HEK293 (cell line): ENCODE measurements at regions not wholly inside any gene's neighbourhood (a gene's known extent, or its start where the extent isn't known, plus 50 kb on each side); places are given as distances from the start of the nearest gene placed in this dataset.

Source experiments
- CTCF ChIA-PET: fragments of 350-600 bp; formaldehyde crosslinking; extraction: SDS; loops from one replicate; lab custom pipeline; 2021; ENCODE audit warnings: antibody characterized with exemption; lab: Yijun Ruan, JAX
- POLR2A ChIA-PET: fragments of 300-600 bp; formaldehyde crosslinking; extraction: SDS; loops from one replicate; lab custom pipeline; 2020; ENCODE audit warnings: antibody characterized with exemption, inconsistent platforms; lab: Yijun Ruan, JAX
- H3K27ac ChIP-seq: fragments of 200-500 bp; sonication (Bioruptor generic); 2 replicates; pipeline ENCODE4 v1.5.1; 2014; ENCODE audit warnings: low read depth, low read length, control low read depth, inconsistent platforms; ENCODE audit errors: extremely low read depth
- H3K36me3 ChIP-seq, 2 experiments: fragments of 200-500 bp in 1 of 2; sonication (Bioruptor generic) in 1 of 2; 1 replicate in 1 of 2; 2 replicates in 1 of 2; pipeline ENCODE4 v1.5.1; 2014 to 2017; ENCODE audit warnings: inconsistent platforms in 2 of 2, low read length in 2 of 2; ENCODE audit not compliant: control insufficient read depth in 2 of 2, insufficient read depth in 1 of 2
- H3K4me1 ChIP-seq: fragments of 200-500 bp; sonication (Bioruptor generic); 2 replicates; pipeline ENCODE4 v1.5.1; 2014; ENCODE audit warnings: mild to moderate bottlenecking, low read length, inconsistent platforms; ENCODE audit not compliant: control insufficient read depth, insufficient read depth
- H3K4me3 ChIP-seq: 2 replicates; pipeline ENCODE4 v1.5.1; 2011; ENCODE audit warnings: low read depth, mild to moderate bottlenecking, control low read depth, low read length, moderate library complexity
- H3K9me3 ChIP-seq: fragments of 200-500 bp; sonication (Bioruptor generic); 2 replicates; pipeline ENCODE4 v1.5.1; 2014; ENCODE audit warnings: low read depth, low read length, inconsistent platforms; ENCODE audit not compliant: control insufficient read depth, insufficient read depth
- EGR2 ChIP-seq: fragments of 450-650 bp; formaldehyde crosslinking; IDR thresholded peaks from 2 replicates; pipeline ENCODE4 v1.5.1; 2016; ENCODE audit warnings: low read depth, missing biosample characterization, missing genetic modification characterization
- FEZF1 ChIP-seq: fragments of 450-650 bp; formaldehyde crosslinking; IDR thresholded peaks from 2 replicates; pipeline ENCODE4 v1.5.1; 2016; ENCODE audit warnings: missing biosample characterization, missing genetic modification characterization
- GLI4 ChIP-seq: fragments of 450-650 bp; formaldehyde crosslinking; IDR thresholded peaks from 2 replicates; pipeline ENCODE4 v1.5.1; 2016; ENCODE audit warnings: missing biosample characterization, missing genetic modification characterization
- GLIS1 ChIP-seq: fragments of 450-650 bp; formaldehyde crosslinking; IDR thresholded peaks from 2 replicates; pipeline ENCODE4 v1.5.1; 2016; ENCODE audit warnings: missing biosample characterization, missing genetic modification characterization
- IKZF3 ChIP-seq: fragments of 450-650 bp; IDR thresholded peaks from 2 replicates; pipeline ENCODE4 v1.5.0; 2018; ENCODE audit warnings: missing biosample characterization, mild to moderate bottlenecking, missing genetic modification characterization, moderate library complexity
- MYNN ChIP-seq: fragments of 450-650 bp; formaldehyde crosslinking; IDR thresholded peaks from 2 replicates; pipeline ENCODE4 v1.5.1; 2016; ENCODE audit warnings: missing biosample characterization, missing genetic modification characterization, borderline replicate concordance
- MZF1 ChIP-seq: fragments of 450-650 bp; formaldehyde crosslinking; IDR thresholded peaks from 2 replicates; pipeline ENCODE4 v1.5.1; 2017; ENCODE audit warnings: missing biosample characterization, missing genetic modification characterization, borderline replicate concordance
- SP3 ChIP-seq: fragments of 450-650 bp; formaldehyde crosslinking; IDR thresholded peaks from 2 replicates; pipeline ENCODE4 v1.5.1; 2016; ENCODE audit warnings: missing biosample characterization, missing genetic modification characterization
- ZNF175 ChIP-seq: fragments of 450-650 bp; formaldehyde crosslinking; IDR thresholded peaks from 2 replicates; pipeline ENCODE4 v1.5.1; 2016; ENCODE audit warnings: missing biosample characterization, missing genetic modification characterization
- ZNF239 ChIP-seq: fragments of 450-650 bp; formaldehyde crosslinking; IDR thresholded peaks from 2 replicates; pipeline ENCODE4 v1.5.1; 2016; ENCODE audit warnings: missing biosample characterization, missing genetic modification characterization
- ZNF292 ChIP-seq: fragments of 450-650 bp; formaldehyde crosslinking; IDR thresholded peaks from 2 replicates; pipeline ENCODE4 v1.5.1; 2016; ENCODE audit warnings: low read depth, missing biosample characterization, missing genetic modification characterization, borderline replicate concordance
- ZNF416 ChIP-seq: fragments of 450-650 bp; formaldehyde crosslinking; IDR thresholded peaks from 2 replicates; pipeline ENCODE4 v1.5.1; 2016; ENCODE audit warnings: missing biosample characterization, missing genetic modification characterization
- ZNF48 ChIP-seq: fragments of 450-650 bp; formaldehyde crosslinking; IDR thresholded peaks from 2 replicates; pipeline ENCODE4 v1.5.1; 2016; ENCODE audit warnings: missing biosample characterization, missing genetic modification characterization
- ZNF521 ChIP-seq: fragments of 450-650 bp; formaldehyde crosslinking; IDR thresholded peaks from 2 replicates; pipeline ENCODE4 v1.5.1; 2017; ENCODE audit warnings: missing biosample characterization, mild to moderate bottlenecking, missing genetic modification characterization
- ZNF544 ChIP-seq: fragments of 450-650 bp; formaldehyde crosslinking; IDR thresholded peaks from 2 replicates; pipeline ENCODE4 v1.5.0; 2017; ENCODE audit warnings: missing biosample characterization, missing genetic modification characterization
- ZNF596 ChIP-seq: fragments of 450-650 bp; IDR thresholded peaks from 2 replicates; pipeline ENCODE4 v1.5.0; 2018; ENCODE audit warnings: missing biosample characterization, mild to moderate bottlenecking, missing genetic modification characterization, moderate library complexity
- ZNF600 ChIP-seq: fragments of 450-650 bp; formaldehyde crosslinking; IDR thresholded peaks from 2 replicates; pipeline ENCODE4 v1.5.1; 2016; ENCODE audit warnings: missing biosample characterization, missing genetic modification characterization
- ZNF623 ChIP-seq: fragments of 450-650 bp; formaldehyde crosslinking; IDR thresholded peaks from 2 replicates; pipeline ENCODE4 v1.5.1; 2016; ENCODE audit warnings: missing biosample characterization, missing genetic modification characterization
- ZNF624 ChIP-seq: fragments of 450-650 bp; formaldehyde crosslinking; IDR thresholded peaks from 2 replicates; pipeline ENCODE4 v1.5.1; 2017; ENCODE audit warnings: missing biosample characterization, missing genetic modification characterization
- ZNF626 ChIP-seq: fragments of 450-650 bp; sonication (Bioruptor Pico); formaldehyde crosslinking; IDR thresholded peaks from 2 replicates; pipeline ENCODE4 v1.5.1; 2018; ENCODE audit warnings: missing biosample characterization, missing genetic modification characterization, inconsistent platforms
- ZNF768 ChIP-seq: fragments of 450-650 bp; formaldehyde crosslinking; IDR thresholded peaks from 2 replicates; pipeline ENCODE4 v1.5.1; 2018; ENCODE audit warnings: missing biosample characterization, mild to moderate bottlenecking, missing genetic modification characterization
- ZNF785 ChIP-seq: fragments of 450-650 bp; formaldehyde crosslinking; IDR thresholded peaks from 2 replicates; pipeline ENCODE4 v1.5.1; 2016; ENCODE audit warnings: missing biosample characterization, missing genetic modification characterization
- ZSCAN16 ChIP-seq: fragments of 450-650 bp; formaldehyde crosslinking; IDR thresholded peaks from 2 replicates; pipeline ENCODE4 v1.5.1; 2016; ENCODE audit warnings: missing biosample characterization, missing genetic modification characterization
- TF ChIP-seq, protein P1 (sequence below): fragments of 450-650 bp; formaldehyde crosslinking; IDR thresholded peaks from 2 replicates; pipeline ENCODE4 v1.5.1; 2016; ENCODE audit warnings: missing biosample characterization, missing genetic modification characterization
- TF ChIP-seq, protein P2 (sequence below): fragments of 450-650 bp; formaldehyde crosslinking; IDR thresholded peaks from 2 replicates; pipeline ENCODE4 v1.5.1; 2016; ENCODE audit warnings: missing biosample characterization, missing genetic modification characterization
- TF ChIP-seq, protein P3 (sequence below): fragments of 450-650 bp; formaldehyde crosslinking; IDR thresholded peaks from 2 replicates; pipeline ENCODE4 v1.5.1; 2016; ENCODE audit warnings: missing biosample characterization, missing genetic modification characterization
- TF ChIP-seq, protein P4 (sequence below): fragments of 450-650 bp; formaldehyde crosslinking; IDR thresholded peaks from 2 replicates; pipeline ENCODE4 v1.5.1; 2016; ENCODE audit warnings: missing biosample characterization, missing genetic modification characterization
- TF ChIP-seq, protein P5 (sequence below): fragments of 450-650 bp; IDR thresholded peaks from 2 replicates; pipeline ENCODE4 v1.5.1; 2018; ENCODE audit warnings: missing biosample characterization, missing genetic modification characterization

DNA sequence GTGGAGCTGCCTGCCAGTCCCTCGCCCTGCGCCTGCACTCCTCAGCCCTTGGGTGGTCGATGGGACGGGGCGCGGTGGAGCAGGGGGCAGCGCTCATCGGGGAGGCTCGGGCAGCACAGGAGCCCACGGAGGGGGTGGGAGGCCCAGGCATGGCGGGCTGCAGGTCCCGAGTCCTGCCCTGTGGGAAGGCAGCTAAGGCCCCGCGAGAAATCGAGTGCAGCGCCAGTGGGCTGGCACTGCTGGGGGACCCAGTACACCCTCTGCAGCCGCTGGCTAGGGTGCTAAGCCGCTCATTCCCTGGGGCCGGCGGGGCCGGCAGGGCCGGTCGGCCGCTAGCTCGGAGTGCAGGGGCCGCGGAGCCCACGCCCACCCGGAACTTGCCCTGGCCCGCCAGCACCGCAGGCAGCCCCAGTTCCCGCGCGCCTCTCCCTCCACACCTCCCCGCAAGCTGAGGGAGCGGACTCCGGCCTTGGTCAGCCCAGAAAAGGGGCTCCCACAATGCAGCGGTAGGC is 565.9 kb upstream of the NRG3 start (continued):
- TF ChIP-seq, protein P1, sequence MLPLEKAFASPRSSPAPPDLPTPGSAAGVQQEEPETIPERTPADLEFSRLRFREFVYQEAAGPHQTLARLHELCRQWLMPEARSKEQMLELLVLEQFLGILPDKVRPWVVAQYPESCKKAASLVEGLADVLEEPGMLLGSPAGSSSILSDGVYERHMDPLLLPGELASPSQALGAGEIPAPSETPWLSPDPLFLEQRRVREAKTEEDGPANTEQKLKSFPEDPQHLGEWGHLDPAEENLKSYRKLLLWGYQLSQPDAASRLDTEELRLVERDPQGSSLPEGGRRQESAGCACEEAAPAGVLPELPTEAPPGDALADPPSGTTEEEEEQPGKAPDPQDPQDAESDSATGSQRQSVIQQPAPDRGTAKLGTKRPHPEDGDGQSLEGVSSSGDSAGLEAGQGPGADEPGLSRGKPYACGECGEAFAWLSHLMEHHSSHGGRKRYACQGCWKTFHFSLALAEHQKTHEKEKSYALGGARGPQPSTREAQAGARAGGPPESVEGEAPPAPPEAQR (tag by site-specific recombination) = no peak
- TF ChIP-seq GLI4 (tag by site-specific recombination) = no peak
- TF ChIP-seq ZNF785 = no peak
- TF ChIP-seq SP3 = no peak
- TF ChIP-seq, protein P2, sequence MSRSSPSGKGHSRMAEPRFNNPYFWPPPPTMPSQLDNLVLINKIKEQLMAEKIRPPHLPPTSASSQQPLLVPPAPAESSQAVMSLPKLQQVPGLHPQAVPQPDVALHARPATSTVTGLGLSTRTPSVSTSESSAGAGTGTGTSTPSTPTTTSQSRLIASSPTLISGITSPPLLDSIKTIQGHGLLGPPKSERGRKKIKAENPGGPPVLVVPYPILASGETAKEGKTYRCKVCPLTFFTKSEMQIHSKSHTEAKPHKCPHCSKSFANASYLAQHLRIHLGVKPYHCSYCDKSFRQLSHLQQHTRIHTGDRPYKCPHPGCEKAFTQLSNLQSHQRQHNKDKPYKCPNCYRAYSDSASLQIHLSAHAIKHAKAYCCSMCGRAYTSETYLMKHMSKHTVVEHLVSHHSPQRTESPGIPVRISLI (tag by site-specific recombination) = no peak
- no peak for TF ChIP-seq ZNF544 (tag by site-specific recombination)
- no peak for TF ChIP-seq FEZF1 (tag by site-specific recombination)
- TF ChIP-seq, protein P3, sequence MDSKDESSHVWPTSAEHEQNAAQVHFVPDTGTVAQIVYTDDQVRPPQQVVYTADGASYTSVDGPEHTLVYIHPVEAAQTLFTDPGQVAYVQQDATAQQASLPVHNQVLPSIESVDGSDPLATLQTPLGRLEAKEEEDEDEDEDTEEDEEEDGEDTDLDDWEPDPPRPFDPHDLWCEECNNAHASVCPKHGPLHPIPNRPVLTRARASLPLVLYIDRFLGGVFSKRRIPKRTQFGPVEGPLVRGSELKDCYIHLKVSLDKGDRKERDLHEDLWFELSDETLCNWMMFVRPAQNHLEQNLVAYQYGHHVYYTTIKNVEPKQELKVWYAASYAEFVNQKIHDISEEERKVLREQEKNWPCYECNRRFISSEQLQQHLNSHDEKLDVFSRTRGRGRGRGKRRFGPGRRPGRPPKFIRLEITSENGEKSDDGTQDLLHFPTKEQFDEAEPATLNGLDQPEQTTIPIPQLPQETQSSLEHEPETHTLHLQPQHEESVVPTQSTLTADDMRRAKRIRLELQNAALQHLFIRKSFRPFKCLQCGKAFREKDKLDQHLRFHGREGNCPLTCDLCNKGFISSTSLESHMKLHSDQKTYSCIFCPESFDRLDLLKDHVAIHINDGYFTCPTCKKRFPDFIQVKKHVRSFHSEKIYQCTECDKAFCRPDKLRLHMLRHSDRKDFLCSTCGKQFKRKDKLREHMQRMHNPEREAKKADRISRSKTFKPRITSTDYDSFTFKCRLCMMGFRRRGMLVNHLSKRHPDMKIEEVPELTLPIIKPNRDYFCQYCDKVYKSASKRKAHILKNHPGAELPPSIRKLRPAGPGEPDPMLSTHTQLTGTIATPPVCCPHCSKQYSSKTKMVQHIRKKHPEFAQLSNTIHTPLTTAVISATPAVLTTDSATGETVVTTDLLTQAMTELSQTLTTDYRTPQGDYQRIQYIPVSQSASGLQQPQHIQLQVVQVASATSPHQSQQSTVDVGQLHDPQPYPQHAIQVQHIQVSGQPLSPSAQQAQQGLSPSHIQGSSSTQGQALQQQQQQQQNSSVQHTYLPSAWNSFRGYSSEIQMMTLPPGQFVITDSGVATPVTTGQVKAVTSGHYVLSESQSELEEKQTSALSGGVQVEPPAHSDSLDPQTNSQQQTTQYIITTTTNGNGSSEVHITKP (tag by site-specific recombination) = no peak
- TF ChIP-seq ZNF768 (tag by site-specific recombination) = no peak
- TF ChIP-seq ZNF416 (tag by site-specific recombination) = no peak
- no peak for TF ChIP-seq ZNF292 (tag by site-specific recombination)
- no peak for TF ChIP-seq ZNF626 (tag by site-specific recombination)

DNA sequence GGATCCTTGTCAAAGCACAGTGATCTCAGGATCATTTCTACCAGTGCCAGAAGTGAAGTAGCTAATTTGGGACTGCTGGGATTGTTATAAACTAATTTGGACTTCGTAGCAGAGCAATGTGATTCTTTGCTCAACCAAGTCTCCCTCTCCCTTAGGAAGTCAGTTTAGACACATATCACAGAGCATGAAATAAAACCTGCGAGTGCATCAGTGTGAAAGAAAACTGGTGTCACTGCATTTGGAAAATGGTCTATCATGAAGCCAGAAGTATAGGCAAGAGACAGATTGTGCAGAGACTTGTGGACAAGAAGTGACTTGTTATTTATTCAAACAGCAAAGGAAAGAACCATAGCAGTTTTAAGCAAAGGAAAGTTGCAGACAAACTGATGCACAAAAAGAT is 560.5 kb upstream of the NRG3 start:
- Histone ChIP-seq H3K9me3 (no peaks in the 10 kb centered on the region), H3K27ac (no peak overlapping the region), H3K36me3 (no peaks in the 10 kb centered on the region), H3K4me3 (no peak overlapping the region), H3K4me1 (no peaks in the 10 kb centered on the region)
- ChIA-PET CTCF (no interaction called here), POLR2A (no interaction called here)
- TF ChIP-seq ZNF596 (tag by site-specific recombination) (no peak), MYNN (tag by site-specific recombination) (no peak), ZNF239 (tag by site-specific recombination) (no peak), MZF1 (tag by site-specific recombination) (no peak), IKZF3 (tag by site-specific recombination) (no peak), ZSCAN16 (tag by site-specific recombination) (no peak), ZNF175 (tag by site-specific recombination) (no peak), EGR2 (no peak), ZNF623 (tag by site-specific recombination) (no peak), ZNF600 (tag by site-specific recombination) (no peak), ZNF48 (tag by site-specific recombination) (no peak), ZNF624 (tag by site-specific recombination) (no peak), GLIS1 (tag by site-specific recombination) (no peak), ZNF521 (tag by site-specific recombination) (no peak)
- TF ChIP-seq, protein P4, sequence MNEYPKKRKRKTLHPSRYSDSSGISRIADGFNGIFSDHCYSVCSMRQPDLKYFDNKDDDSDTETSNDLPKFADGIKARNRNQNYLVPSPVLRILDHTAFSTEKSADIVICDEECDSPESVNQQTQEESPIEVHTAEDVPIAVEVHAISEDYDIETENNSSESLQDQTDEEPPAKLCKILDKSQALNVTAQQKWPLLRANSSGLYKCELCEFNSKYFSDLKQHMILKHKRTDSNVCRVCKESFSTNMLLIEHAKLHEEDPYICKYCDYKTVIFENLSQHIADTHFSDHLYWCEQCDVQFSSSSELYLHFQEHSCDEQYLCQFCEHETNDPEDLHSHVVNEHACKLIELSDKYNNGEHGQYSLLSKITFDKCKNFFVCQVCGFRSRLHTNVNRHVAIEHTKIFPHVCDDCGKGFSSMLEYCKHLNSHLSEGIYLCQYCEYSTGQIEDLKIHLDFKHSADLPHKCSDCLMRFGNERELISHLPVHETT (tag by site-specific recombination) = no peak
- TF ChIP-seq, protein P5, sequence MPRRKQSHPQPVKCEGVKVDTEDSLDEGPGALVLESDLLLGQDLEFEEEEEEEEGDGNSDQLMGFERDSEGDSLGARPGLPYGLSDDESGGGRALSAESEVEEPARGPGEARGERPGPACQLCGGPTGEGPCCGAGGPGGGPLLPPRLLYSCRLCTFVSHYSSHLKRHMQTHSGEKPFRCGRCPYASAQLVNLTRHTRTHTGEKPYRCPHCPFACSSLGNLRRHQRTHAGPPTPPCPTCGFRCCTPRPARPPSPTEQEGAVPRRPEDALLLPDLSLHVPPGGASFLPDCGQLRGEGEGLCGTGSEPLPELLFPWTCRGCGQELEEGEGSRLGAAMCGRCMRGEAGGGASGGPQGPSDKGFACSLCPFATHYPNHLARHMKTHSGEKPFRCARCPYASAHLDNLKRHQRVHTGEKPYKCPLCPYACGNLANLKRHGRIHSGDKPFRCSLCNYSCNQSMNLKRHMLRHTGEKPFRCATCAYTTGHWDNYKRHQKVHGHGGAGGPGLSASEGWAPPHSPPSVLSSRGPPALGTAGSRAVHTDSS (tag by site-specific recombination) = no peak
